HTR-8/SVneo (cell line): ENCODE measurements at regions not wholly inside any gene's neighbourhood (a gene's known extent, or its start where the extent isn't known, plus 50 kb on each side); places are given as distances from the start of the nearest gene placed in this dataset.
"Not testable (repeated sequence)": the region's sequence is repeated elsewhere in the genome, so short reads cannot be mapped to it uniquely, and the experiment has no call there.

Experiments
- DNase-seq: peaks from one replicate; pipeline ENCODE4 v3.0.0; 2011; ENCODE audit warnings: low spot score, mixed read lengths; ENCODE audit not compliant: insufficient read length
- FAIRE-seq: peaks from 2 replicates; lab custom pipeline; 2011; peaks lifted over from hg19 to GRCh38; lab: Jason Lieb, UNC

GRCh38 chr7:155394413-155394812 lies 63.5 kb upstream of the EN2 start:
- no peak for DNase-seq
- FAIRE-seq = no peak

- DNase-seq (no peak), FAIRE-seq (no peak)
These were observed 62.6 kb upstream of the EN2 start for GRCh38 chr7:155395176-155395797.

- DNase-seq = no peak
- no peak for FAIRE-seq
These were observed 61.3 kb upstream of the EN2 start for GRCh38 chr7:155396661-155397060.

GRCh38 chr7:155397758-155398714 lies 59.9 kb upstream of the EN2 start:
- DNase-seq, FAIRE-seq: not testable (repeated sequence)

- DNase-seq (no peak), FAIRE-seq (no peak)
These were observed 59.0 kb upstream of the EN2 start for GRCh38 chr7:155398944-155399343.

- DNase-seq = no peak
- FAIRE-seq = no peak
These were observed 58.4 kb upstream of the EN2 start for GRCh38 chr7:155399577-155399976.

- DNase-seq = no peak
These were observed 56.7 kb upstream of the EN2 start for GRCh38 chr7:155401231-155401630.

GRCh38 chr7:155401884-155402283 lies 56.0 kb upstream of the EN2 start:
- no peak for DNase-seq
- FAIRE-seq = no peak

More at GRCh38 chr7:155401231-155401630, 56.7 kb upstream of the EN2 start:
- FAIRE-seq = no peak

- DNase-seq = no peak
- no peak for FAIRE-seq
These were observed 55.0 kb upstream of the EN2 start for GRCh38 chr7:155402941-155403340.

- no peak for DNase-seq
These were observed 53.0 kb upstream of the EN2 start for GRCh38 chr7:155404976-155405375.

GRCh38 chr7:155405399-155406318 lies 52.3 kb upstream of the EN2 start:
- FAIRE-seq (no peak), DNase-seq (no peak)

More at GRCh38 chr7:155404976-155405375, 53.0 kb upstream of the EN2 start:
- FAIRE-seq = no peak

- DNase-seq = no peak
- FAIRE-seq = peak; percentile 67
These were observed 50.1 kb upstream of the EN2 start for GRCh38 chr7:155407799-155408198.
